ENCODE measurements at regions not wholly inside any gene's neighbourhood (a gene's known extent, or its start where the extent isn't known, plus 50 kb on each side); places are given as distances from the start of the nearest gene placed in this dataset.

GRCh38 chr1:81186261-81186660, 614.5 kb upstream of the ADGRL2 start:
- TF ChIP-seq TCF12 (IDR thresholded peaks at IDR 0.05; ENCODE audit: low read depth) = no peak
- TF ChIP-seq TEAD4 (IDR thresholded peaks at IDR 0.05) = no peak
- TF ChIP-seq RAD21 (IDR thresholded peaks at IDR 0.05; ENCODE audit: low read depth) = no peak
- no peak for TF ChIP-seq TAF1 (IDR thresholded peaks at IDR 0.05; ENCODE audit: low read depth)
- no peak for TF ChIP-seq YY1 (IDR thresholded peaks at IDR 0.05; ENCODE audit: low read depth)
- no peak for TF ChIP-seq CREB1 (IDR thresholded peaks at IDR 0.05; ENCODE audit: low read depth)
- no peak for TF ChIP-seq USF1 (IDR thresholded peaks at IDR 0.05)
- no peak for TF ChIP-seq FOXM1 (IDR thresholded peaks at IDR 0.05; ENCODE audit: borderline replicate concordance, low read depth)
- no peak for TF ChIP-seq CEBPB (IDR thresholded peaks at IDR 0.05)
- no peak for TF ChIP-seq EGR1 (IDR thresholded peaks at IDR 0.05)
- TF ChIP-seq MAX (IDR thresholded peaks at IDR 0.05) = no peak
- no peak for TF ChIP-seq ZBTB7A (IDR thresholded peaks at IDR 0.05; ENCODE audit: low read depth)
- TF ChIP-seq NFIC (IDR thresholded peaks at IDR 0.05) = no peak
- TF ChIP-seq EP300 (IDR thresholded peaks at IDR 0.05; ENCODE audit: borderline replicate concordance) = no peak
- TF ChIP-seq REST (IDR thresholded peaks at IDR 0.05; ENCODE audit: low read depth) = no peak

GRCh38 chr1:81183553-81183952, 617.2 kb upstream of the ADGRL2 start:
- TF ChIP-seq CREB1 (IDR thresholded peaks at IDR 0.05; ENCODE audit: low read depth) (no peak), FOXM1 (IDR thresholded peaks at IDR 0.05; ENCODE audit: borderline replicate concordance, low read depth) (no peak), TCF12 (IDR thresholded peaks at IDR 0.05; ENCODE audit: low read depth) (no peak), REST (IDR thresholded peaks at IDR 0.05; ENCODE audit: low read depth) (no peak), NFIC (IDR thresholded peaks at IDR 0.05) (no peak), TEAD4 (IDR thresholded peaks at IDR 0.05) (no peak), YY1 (IDR thresholded peaks at IDR 0.05; ENCODE audit: low read depth) (no peak), EP300 (IDR thresholded peaks at IDR 0.05; ENCODE audit: borderline replicate concordance) (no peak), EGR1 (IDR thresholded peaks at IDR 0.05) (no peak), USF1 (IDR thresholded peaks at IDR 0.05) (no peak), CEBPB (IDR thresholded peaks at IDR 0.05) (no peak), ZBTB7A (IDR thresholded peaks at IDR 0.05; ENCODE audit: low read depth) (no peak), TAF1 (IDR thresholded peaks at IDR 0.05; ENCODE audit: low read depth) (no peak), RAD21 (IDR thresholded peaks at IDR 0.05; ENCODE audit: low read depth) (no peak), MAX (IDR thresholded peaks at IDR 0.05) (no peak)

GRCh38 chr1:81183051-81183450, 617.7 kb upstream of the ADGRL2 start:
- TF ChIP-seq NFIC (IDR thresholded peaks at IDR 0.05) (no peak), ZBTB7A (IDR thresholded peaks at IDR 0.05; ENCODE audit: low read depth) (no peak), EP300 (IDR thresholded peaks at IDR 0.05; ENCODE audit: borderline replicate concordance) (no peak), TEAD4 (IDR thresholded peaks at IDR 0.05) (no peak), REST (IDR thresholded peaks at IDR 0.05; ENCODE audit: low read depth) (no peak), YY1 (IDR thresholded peaks at IDR 0.05; ENCODE audit: low read depth) (no peak), USF1 (IDR thresholded peaks at IDR 0.05) (no peak), RAD21 (IDR thresholded peaks at IDR 0.05; ENCODE audit: low read depth) (no peak), CREB1 (IDR thresholded peaks at IDR 0.05; ENCODE audit: low read depth) (no peak), MAX (IDR thresholded peaks at IDR 0.05) (no peak), EGR1 (IDR thresholded peaks at IDR 0.05) (no peak), TCF12 (IDR thresholded peaks at IDR 0.05; ENCODE audit: low read depth) (no peak)

GRCh38 chr1:81179242-81179641, 621.5 kb upstream of the ADGRL2 start:
- TF ChIP-seq TCF12 (IDR thresholded peaks at IDR 0.05; ENCODE audit: low read depth) = no peak
- no peak for TF ChIP-seq TAF1 (IDR thresholded peaks at IDR 0.05; ENCODE audit: low read depth)
- no peak for TF ChIP-seq MAX (IDR thresholded peaks at IDR 0.05)
- no peak for TF ChIP-seq FOXM1 (IDR thresholded peaks at IDR 0.05; ENCODE audit: borderline replicate concordance, low read depth)
- TF ChIP-seq USF1 (IDR thresholded peaks at IDR 0.05) = no peak
- TF ChIP-seq CEBPB (IDR thresholded peaks at IDR 0.05) = no peak
- no peak for TF ChIP-seq YY1 (IDR thresholded peaks at IDR 0.05; ENCODE audit: low read depth)
- TF ChIP-seq EP300 (IDR thresholded peaks at IDR 0.05; ENCODE audit: borderline replicate concordance) = no peak
